Fibroblast of lung (primary cell): ENCODE measurements at regions not wholly inside any gene's neighbourhood (a gene's known extent, or its start where the extent isn't known, plus 50 kb on each side); places are given as distances from the start of the nearest gene placed in this dataset.
A peak's percentile ranks its signal among the peaks of the same experiment; 100 is the strongest.

Source experiments
- DNase-seq, 2 donors: peaks; one replicate each; pipeline versions ENCODE4 v3.0.0 to v3.0.0-alpha.2; 2010; ENCODE audit warnings: low read depth in 2 of 2
- H2AFZ ChIP-seq: 2 replicates; pipeline ENCODE4 v1.5.1; 2012; ENCODE audit warnings: low read length, control low read depth, inconsistent platforms
- H3K27ac ChIP-seq: 2 replicates; pipeline ENCODE4 v1.5.1; 2011; ENCODE audit warnings: low read length, control low read depth; ENCODE audit not compliant: insufficient read depth
- H3K27me3 ChIP-seq: 2 replicates; pipeline ENCODE4 v1.5.1; 2011; ENCODE audit warnings: mild to moderate bottlenecking, low read length; ENCODE audit not compliant: control insufficient read depth, insufficient read depth
- H3K36me3 ChIP-seq: 2 replicates; pipeline ENCODE4 v1.5.1; 2011; ENCODE audit warnings: low read length; ENCODE audit not compliant: control insufficient read depth, insufficient read depth
- H3K4me1 ChIP-seq: 2 replicates; pipeline ENCODE4 v1.5.1; 2011; ENCODE audit warnings: low read length; ENCODE audit not compliant: control insufficient read depth, insufficient read depth; ENCODE audit errors: extremely low read depth
- H3K4me2 ChIP-seq: 2 replicates; pipeline ENCODE4 v1.5.1; 2011; ENCODE audit warnings: low read length, control low read depth; ENCODE audit not compliant: insufficient read depth; ENCODE audit errors: extremely low read depth
- H3K4me3 ChIP-seq, 4 experiments: fragments of 200-600 bp in 1 of 4; sonication (generic) in 1 of 4; replicated peaks in 1 of 4; 2 replicates each; pipeline ENCODE4 v1.5.1; 2011 to 2016; ENCODE audit warnings: low read length in 4 of 4, low read depth in 3 of 4, mild to moderate bottlenecking in 3 of 4, control low read depth in 2 of 4, inconsistent platforms in 1 of 4, mixed read lengths in 1 of 4; ENCODE audit not compliant: insufficient read depth in 1 of 4; ENCODE audit errors: control extremely low read depth in 1 of 4
- H3K79me2 ChIP-seq: 2 replicates; pipeline ENCODE4 v1.5.1; 2012; ENCODE audit warnings: mild to moderate bottlenecking, low read length, inconsistent platforms; ENCODE audit not compliant: control insufficient read depth, insufficient read depth
- H3K9ac ChIP-seq: 2 replicates; pipeline ENCODE4 v1.5.1; 2011; ENCODE audit warnings: mild to moderate bottlenecking, low read length, control low read depth; ENCODE audit not compliant: insufficient read depth
- H3K9me3 ChIP-seq: 2 replicates; pipeline ENCODE4 v1.5.1; 2012; ENCODE audit warnings: low read depth, low read length; ENCODE audit not compliant: control insufficient read depth, insufficient read depth
- H4K20me1 ChIP-seq: 2 replicates; pipeline ENCODE4 v1.5.1; 2011; ENCODE audit warnings: low read length; ENCODE audit not compliant: control insufficient read depth, insufficient read depth; ENCODE audit errors: extremely low read depth
- CTCF ChIP-seq, 2 donors: IDR thresholded peaks in 1 of 2; conservative IDR thresholded peaks in 1 of 2; 1 replicate in 1 of 2; 2 replicates in 1 of 2; pipeline ENCODE4 v1.5.1; 2011 to 2012; ENCODE audit warnings: low read length in 2 of 2, control low read depth in 1 of 2, inconsistent platforms in 1 of 2, low read depth in 1 of 2, mild to moderate bottlenecking in 1 of 2
- EZH2 ChIP-seq: IDR thresholded peaks from 2 replicates; pipeline ENCODE4 v1.5.1; 2012; ENCODE audit warnings: low read length, control low read depth, mild to moderate bottlenecking; ENCODE audit errors: missing control alignments

GRCh38 chr18:63062246-63062645 lies 257.3 kb downstream of the BCL2 start:
- no peak overlapping the region for H3K9ac ChIP-seq
- H2AFZ ChIP-seq: no peak overlapping the region
- H3K4me1 ChIP-seq: no peaks in the 10 kb centered on the region
- no peaks in the 10 kb centered on the region for H3K79me2 ChIP-seq
- no peaks in the 10 kb centered on the region for H3K27me3 ChIP-seq
- no peaks in the 10 kb centered on the region for H3K9me3 ChIP-seq
- H3K36me3 ChIP-seq: no peaks in the 10 kb centered on the region
- TF ChIP-seq CTCF (conservative IDR thresholded peaks at IDR 0.05 in 1 of 2, IDR thresholded peaks at IDR 0.05 in 1 of 2; ENCODE audit: low read depth in 1 of 2, low read length in 2 of 2) (no peak), EZH2 (no peak)
- no peaks in the 10 kb centered on the region for H4K20me1 ChIP-seq
- no peak for DNase-seq
- H3K4me3 ChIP-seq: no peak overlapping the region
- no peak overlapping the region for H3K4me2 ChIP-seq
- no peak overlapping the region for H3K27ac ChIP-seq

GRCh38 chr18:63061303-63061702 lies 258.3 kb downstream of the BCL2 start:
- H3K9ac ChIP-seq: no peak overlapping the region
- DNase-seq: peak in 1 of 2 donors; percentile 6

GRCh38 chr18:63058521-63058920 lies 261.0 kb downstream of the BCL2 start:
- Histone ChIP-seq H3K4me3 (no peak overlapping the region), H3K4me1 (no peaks in the 10 kb centered on the region), H3K4me2 (no peak overlapping the region), H3K9me3 (no peaks in the 10 kb centered on the region), H3K9ac (no peak overlapping the region), H2AFZ (no peak overlapping the region), H3K79me2 (no peaks in the 10 kb centered on the region), H3K27me3 (peaks cover 4% of the 10 kb centered on the region), H3K27ac (no peak overlapping the region), H3K36me3 (no peaks in the 10 kb centered on the region), H4K20me1 (no peaks in the 10 kb centered on the region)
- TF ChIP-seq CTCF (conservative IDR thresholded peaks at IDR 0.05 in 1 of 2, IDR thresholded peaks at IDR 0.05 in 1 of 2; ENCODE audit: low read depth in 1 of 2, low read length in 2 of 2): no peak
- TF ChIP-seq EZH2: no peak
- DNase-seq: no peak

More at GRCh38 chr18:63061303-63061702, 258.3 kb downstream of the BCL2 start:
- no peaks in the 10 kb centered on the region for H3K4me1 ChIP-seq
- TF ChIP-seq EZH2 (no peak), CTCF (conservative IDR thresholded peaks at IDR 0.05 in 1 of 2, IDR thresholded peaks at IDR 0.05 in 1 of 2; ENCODE audit: low read depth in 1 of 2, low read length in 2 of 2) (no peak)
- H3K36me3 ChIP-seq: no peaks in the 10 kb centered on the region
- H3K27ac ChIP-seq: no peak overlapping the region
- no peaks in the 10 kb centered on the region for H3K79me2 ChIP-seq
- no peak overlapping the region for H2AFZ ChIP-seq
- H3K27me3 ChIP-seq: no peaks in the 10 kb centered on the region
- no peak overlapping the region for H3K4me3 ChIP-seq
- no peaks in the 10 kb centered on the region for H3K9me3 ChIP-seq
- no peaks in the 10 kb centered on the region for H4K20me1 ChIP-seq
- no peak overlapping the region for H3K4me2 ChIP-seq
